SK-N-SH (cell line): ENCODE measurements at regions not wholly inside any gene's neighbourhood (a gene's known extent, or its start where the extent isn't known, plus 50 kb on each side); places are given as distances from the start of the nearest gene placed in this dataset.

Source experiments
- CTCF ChIA-PET: fragments of 300-600, 350-600 bp; formaldehyde crosslinking; extraction: SDS; loops from one replicate; lab custom pipeline; 2021; lab: Yijun Ruan, JAX
- POLR2A ChIA-PET: fragments of 350-600 bp; sonication (Branson Sonifier 250); formaldehyde crosslinking; extraction: SDS; loops from one replicate; lab custom pipeline; 2020; ENCODE audit warnings: antibody characterized with exemption, inconsistent platforms; lab: Yijun Ruan, JAX
- DNase-seq: peaks from one replicate; pipeline ENCODE4 v3.0.0; 2012
- H2AFZ ChIP-seq: fragments of 200-600 bp; sonication (generic); 2 replicates; pipeline ENCODE4 v1.8.1; 2016; ENCODE audit warnings: antibody characterized with exemption, mild to moderate bottlenecking, low read depth
- H3F3A ChIP-seq: fragments of 200-600 bp; sonication (generic); replicated peaks from 2 replicates; pipeline ENCODE3; 2016; ENCODE audit warnings: antibody characterized with exemption, mild to moderate bottlenecking; ENCODE audit not compliant: insufficient read depth
- H3K27ac ChIP-seq, 2 experiments: fragments of 200-500 bp in 1 of 2; fragments of 200-600 bp in 1 of 2; sonication (Bioruptor generic) in 1 of 2; sonication (generic), shearing (Covaris generic) in 1 of 2; 2 replicates each; pipeline versions ENCODE4 v1.5.1 to v1.6.1; 2014 to 2016; ENCODE audit warnings: low read depth in 2 of 2, inconsistent platforms in 1 of 2, low read length in 1 of 2, mild to moderate bottlenecking in 1 of 2, mixed read lengths in 1 of 2
- H3K27me3 ChIP-seq: fragments of 200-600 bp; sonication (generic), shearing (Covaris generic); 2 replicates; pipeline ENCODE4 v1.6.1; 2016; ENCODE audit warnings: mixed run types; ENCODE audit not compliant: insufficient read depth
- H3K36me3 ChIP-seq, 2 experiments: fragments of 200-500 bp in 1 of 2; fragments of 200-600 bp in 1 of 2; sonication (Bioruptor generic) in 1 of 2; sonication (generic) in 1 of 2; replicated peaks in 1 of 2; 2 replicates each; pipeline versions ENCODE3 to v1.5.1; 2014 to 2016; ENCODE audit warnings: low read length in 1 of 2, mild to moderate bottlenecking in 1 of 2; ENCODE audit not compliant: insufficient read depth in 2 of 2, control insufficient read depth in 1 of 2
- H3K4me1 ChIP-seq, 2 experiments: fragments of 200-500 bp in 1 of 2; fragments of 200-600 bp in 1 of 2; sonication (Bioruptor generic) in 1 of 2; sonication (generic), shearing (Covaris generic) in 1 of 2; 2 replicates each; pipeline versions ENCODE4 v1.5.1 to v1.6.1; 2014 to 2016; ENCODE audit warnings: low read depth in 1 of 2, low read length in 1 of 2, mixed run types in 1 of 2; ENCODE audit not compliant: insufficient read depth in 2 of 2, control insufficient read depth in 1 of 2
- H3K4me2 ChIP-seq: fragments of 200-600 bp; sonication (generic), shearing (Covaris generic); 2 replicates; pipeline ENCODE4 v1.6.1; 2017; ENCODE audit warnings: mixed run types
- H3K4me3 ChIP-seq, 2 experiments: fragments of 200-500 bp in 1 of 2; fragments of 200-600 bp in 1 of 2; sonication (Bioruptor generic) in 1 of 2; sonication (generic), shearing (Covaris generic) in 1 of 2; 2 replicates each; pipeline versions ENCODE4 v1.5.1 to v1.8.1; 2014 to 2016; ENCODE audit warnings: low read depth in 2 of 2, inconsistent platforms in 1 of 2, low read length in 1 of 2, mild to moderate bottlenecking in 1 of 2, mixed read lengths in 1 of 2, moderate library complexity in 1 of 2
- H3K79me2 ChIP-seq: fragments of 200-600 bp; sonication (generic); 2 replicates; pipeline ENCODE4 v1.8.1; 2017; ENCODE audit warnings: mild to moderate bottlenecking; ENCODE audit not compliant: insufficient read depth
- H3K9ac ChIP-seq: fragments of 200-600 bp; sonication (generic); 2 replicates; pipeline ENCODE4 v1.6.1; 2017; ENCODE audit warnings: mixed run types
- H3K9me2 ChIP-seq: fragments of 200-600 bp; sonication (generic); 2 replicates; pipeline ENCODE4 v1.6.1; 2017; ENCODE audit warnings: mixed run types
- H3K9me3 ChIP-seq: fragments of 200-600 bp; sonication (generic); 2 replicates; pipeline ENCODE4 v1.6.1; 2017; ENCODE audit warnings: mixed run types, mild to moderate bottlenecking, moderate library complexity
- H4K20me1 ChIP-seq: fragments of 200-600 bp; sonication (generic); 2 replicates; pipeline ENCODE4 v1.6.1; 2017; ENCODE audit warnings: mild to moderate bottlenecking, mixed run types; ENCODE audit not compliant: insufficient read depth
- CHD2 ChIP-seq: fragments of 150-350 bp; IDR thresholded peaks from 2 replicates; pipeline ENCODE4 v1.6.1; 2018; ENCODE audit warnings: low read length; ENCODE audit not compliant: partially characterized antibody
- ELF1 ChIP-seq: IDR thresholded peaks from 2 replicates; pipeline ENCODE4 v1.4.0; 2012
- EP300 ChIP-seq, 2 experiments: IDR thresholded peaks; 2 replicates each; pipeline versions ENCODE4 v1.4.0 to v1.6.1; 2012; ENCODE audit warnings: borderline replicate concordance in 1 of 2, low read depth in 1 of 2, low read length in 1 of 2
- EZH2phosphoT487 ChIP-seq: fragments of 200-600 bp; sonication (generic); IDR thresholded peaks from 2 replicates; pipeline ENCODE4 v1.6.1; 2017; ENCODE audit warnings: low read depth, mixed run types, mild to moderate bottlenecking, antibody characterized with exemption, moderate library complexity, borderline replicate concordance
- FOSL2 ChIP-seq: IDR thresholded peaks from 2 replicates; pipeline ENCODE4 v1.4.0; 2012; ENCODE audit warnings: low read depth, mild to moderate bottlenecking, moderate library complexity, borderline replicate concordance
- FOXJ3 ChIP-seq: sonication (generic); formaldehyde crosslinking; IDR thresholded peaks from 2 replicates; pipeline ENCODE4 v1.5.1; 2020; ENCODE audit warnings: mild to moderate bottlenecking, missing genetic modification reagents
- FOXM1 ChIP-seq: IDR thresholded peaks from 2 replicates; pipeline ENCODE4 v1.4.0; 2012; ENCODE audit warnings: low read depth, mild to moderate bottlenecking
- GABPA ChIP-seq: IDR thresholded peaks from 2 replicates; pipeline ENCODE4 v1.4.0; 2012; ENCODE audit warnings: low read depth, mild to moderate bottlenecking
- GATA2 ChIP-seq: sonication (generic); formaldehyde crosslinking; IDR thresholded peaks from 2 replicates; pipeline ENCODE4 v1.5.0; 2020; ENCODE audit warnings: mild to moderate bottlenecking, missing genetic modification reagents
- JUND ChIP-seq: IDR thresholded peaks from 2 replicates; pipeline ENCODE4 v1.4.0; 2012
- MEF2A ChIP-seq: IDR thresholded peaks from 2 replicates; pipeline ENCODE4 v1.4.0; 2012; ENCODE audit warnings: low read depth, borderline replicate concordance
- NFIC ChIP-seq: IDR thresholded peaks from 2 replicates; pipeline ENCODE4 v1.4.0; 2012; ENCODE audit warnings: borderline replicate concordance
- NRF1 ChIP-seq: IDR thresholded peaks from 2 replicates; pipeline ENCODE4 v1.6.1; 2012; ENCODE audit warnings: low read depth, mild to moderate bottlenecking, low read length
- POLR2AphosphoS5 ChIP-seq: IDR thresholded peaks from 2 replicates; pipeline ENCODE4 v1.6.1; 2012; ENCODE audit warnings: low read depth, low read length
- RCOR1 ChIP-seq: fragments of 150-350 bp; IDR thresholded peaks from 2 replicates; pipeline ENCODE4 v1.6.1; 2017; ENCODE audit warnings: antibody characterized with exemption, low read length
- REST ChIP-seq: IDR thresholded peaks from 2 replicates; pipeline ENCODE4 v1.6.1; 2012; ENCODE audit warnings: mild to moderate bottlenecking, low read depth, low read length, moderate library complexity
- RFX5 ChIP-seq: IDR thresholded peaks from 2 replicates; pipeline ENCODE4 v1.6.1; 2012; ENCODE audit warnings: mild to moderate bottlenecking, improper control_type of control experiment, low read length
- RXRA ChIP-seq: IDR thresholded peaks from 2 replicates; pipeline ENCODE4 v1.4.0; 2012; ENCODE audit warnings: low read depth, mild to moderate bottlenecking, borderline replicate concordance
- SIN3A ChIP-seq: IDR thresholded peaks from 2 replicates; pipeline ENCODE4 v1.6.1; 2012; ENCODE audit warnings: low read depth, mild to moderate bottlenecking, low read length, moderate library complexity, borderline replicate concordance
- SMC3 ChIP-seq: IDR thresholded peaks from 2 replicates; pipeline ENCODE4 v1.6.1; 2012; ENCODE audit warnings: low read depth, low read length, improper control_type of control experiment
- TAF1 ChIP-seq: IDR thresholded peaks from 2 replicates; pipeline ENCODE4 v1.6.1; 2012; ENCODE audit warnings: low read depth, mild to moderate bottlenecking, low read length, moderate library complexity, borderline replicate concordance
- TCF12 ChIP-seq: IDR thresholded peaks from 2 replicates; pipeline ENCODE4 v1.4.0; 2012
- TEAD4 ChIP-seq: IDR thresholded peaks from 2 replicates; pipeline ENCODE4 v1.4.0; 2012; ENCODE audit warnings: mild to moderate bottlenecking, borderline replicate concordance; ENCODE audit not compliant: insufficient read depth
- USF2 ChIP-seq: fragments of 150-350 bp; IDR thresholded peaks from 2 replicates; pipeline ENCODE4 v1.6.1; 2017; ENCODE audit warnings: antibody characterized with exemption, low read length, low read depth, borderline replicate concordance
- ZBTB33 ChIP-seq: IDR thresholded peaks from 2 replicates; pipeline ENCODE4 v1.4.0; 2012; ENCODE audit warnings: low read depth, borderline replicate concordance
- WGBS: methylation state at CpG from one replicate; pipeline ENCODE4 v1.1.6; 2017; ENCODE audit warnings: low lambda C conversion rate; 5-methylcytosine and 5-hydroxymethylcytosine counted together
- TF ChIP-seq, protein P1 (sequence below): IDR thresholded peaks from 2 replicates; pipeline ENCODE4 v1.4.0; 2012; ENCODE audit warnings: low read depth
- TF ChIP-seq, protein P2 (sequence below): IDR thresholded peaks from 2 replicates; pipeline ENCODE4 v1.4.0; 2012; ENCODE audit warnings: low read depth, borderline replicate concordance
- TF ChIP-seq, protein P3 (sequence below): IDR thresholded peaks from 2 replicates; pipeline ENCODE4; 2012

GRCh38 chr5:129244478-129244877 is 149.9 kb downstream of the ISOC1 start:
- H3K9ac ChIP-seq, result no peak overlapping the region
- H3K9me3 ChIP-seq, result 0 out of 2 replicates have a peak, but pooled peaks cover under 1% of the 10 kb centered on the region
- H3K27me3 ChIP-seq, result no peaks in the 10 kb centered on the region
- no peak overlapping the region for H2AFZ ChIP-seq
- 44% methylated on average over 1 of the region's 1 CpG for WGBS
- no peak overlapping the region for H3K4me2 ChIP-seq
- H3K27ac ChIP-seq, result no peak overlapping the region
- no peak overlapping the region for H3K4me3 ChIP-seq
- no peaks in the 10 kb centered on the region; a peak in 1 of 4 replicates for H3K4me1 ChIP-seq
- no peaks in the 10 kb centered on the region for H3K36me3 ChIP-seq
- no peaks in the 10 kb centered on the region for H4K20me1 ChIP-seq
- no peaks in the 10 kb centered on the region for H3F3A ChIP-seq
- ChIA-PET POLR2A (no interaction called here), CTCF (no interaction called here)
- H3K9me2 ChIP-seq, result no peaks in the 10 kb centered on the region
- no peaks in the 10 kb centered on the region for H3K79me2 ChIP-seq
- no peak for DNase-seq
- TF ChIP-seq JUND, result peak; percentile 38; the same call in 1 of the 2 replicates
- TF ChIP-seq CHD2, result no peak
- no peak for TF ChIP-seq NRF1
- TF ChIP-seq TCF12, result peak; percentile 74
- TF ChIP-seq, protein P1, sequence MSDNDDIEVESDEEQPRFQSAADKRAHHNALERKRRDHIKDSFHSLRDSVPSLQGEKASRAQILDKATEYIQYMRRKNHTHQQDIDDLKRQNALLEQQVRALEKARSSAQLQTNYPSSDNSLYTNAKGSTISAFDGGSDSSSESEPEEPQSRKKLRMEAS, result no peak
- no peak for TF ChIP-seq FOXM1
- no peak for TF ChIP-seq TAF1
- TF ChIP-seq POLR2AphosphoS5, result no peak
- TF ChIP-seq RCOR1, result no peak
- no peak for TF ChIP-seq REST
- no peak for TF ChIP-seq RXRA
- TF ChIP-seq, protein P2, sequence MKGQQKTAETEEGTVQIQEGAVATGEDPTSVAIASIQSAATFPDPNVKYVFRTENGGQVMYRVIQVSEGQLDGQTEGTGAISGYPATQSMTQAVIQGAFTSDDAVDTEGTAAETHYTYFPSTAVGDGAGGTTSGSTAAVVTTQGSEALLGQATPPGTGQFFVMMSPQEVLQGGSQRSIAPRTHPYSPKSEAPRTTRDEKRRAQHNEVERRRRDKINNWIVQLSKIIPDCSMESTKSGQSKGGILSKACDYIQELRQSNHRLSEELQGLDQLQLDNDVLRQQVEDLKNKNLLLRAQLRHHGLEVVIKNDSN, result no peak
- peak; percentile 33; the same call in 1 of the 2 replicates for TF ChIP-seq FOSL2
- no peak for TF ChIP-seq SIN3A
- TF ChIP-seq NFIC, result no peak; the same call in 1 of the 2 replicates
- no peak for TF ChIP-seq FOXJ3 (CRISPR knock-in tag)
- TF ChIP-seq EP300 (IDR thresholded peaks at IDR 0.05; ENCODE audit: borderline replicate concordance in 1 of 2, low read depth in 1 of 2, low read length in 1 of 2), result peak in 1 of 2 experiments; percentile 11; a peak in 1 of 4 replicates
- no peak for TF ChIP-seq SMC3
- TF ChIP-seq GABPA, result no peak
- no peak for TF ChIP-seq TEAD4
- TF ChIP-seq, protein P3, sequence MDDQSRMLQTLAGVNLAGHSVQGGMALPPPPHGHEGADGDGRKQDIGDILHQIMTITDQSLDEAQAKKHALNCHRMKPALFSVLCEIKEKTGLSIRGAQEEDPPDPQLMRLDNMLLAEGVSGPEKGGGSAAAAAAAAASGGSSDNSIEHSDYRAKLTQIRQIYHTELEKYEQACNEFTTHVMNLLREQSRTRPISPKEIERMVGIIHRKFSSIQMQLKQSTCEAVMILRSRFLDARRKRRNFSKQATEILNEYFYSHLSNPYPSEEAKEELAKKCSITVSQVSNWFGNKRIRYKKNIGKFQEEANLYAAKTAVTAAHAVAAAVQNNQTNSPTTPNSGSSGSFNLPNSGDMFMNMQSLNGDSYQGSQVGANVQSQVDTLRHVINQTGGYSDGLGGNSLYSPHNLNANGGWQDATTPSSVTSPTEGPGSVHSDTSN, result 0 out of 2 replicates have a peak, but pooled peaks have one; percentile 14
- TF ChIP-seq RFX5, result no peak
- no peak for TF ChIP-seq GATA2 (CRISPR knock-in tag)
- TF ChIP-seq EZH2phosphoT487, result no peak
- TF ChIP-seq ELF1, result no peak
- TF ChIP-seq ZBTB33, result no peak
- no peak for TF ChIP-seq MEF2A
- no peak for TF ChIP-seq USF2
